NCI-H146 treated with DMSO at 0.1 percent for 48 hours (cell line): ENCODE measurements at regions not wholly inside any gene's neighbourhood (a gene's known extent, or its start where the extent isn't known, plus 50 kb on each side); places are given as distances from the start of the nearest gene placed in this dataset.

ENCODE experiments used
- DNase-seq: peaks from one replicate; lab custom pipeline; 2025; ENCODE audit not compliant: unreplicated experiment; lab: John Stamatoyannopoulos, UW

DNA sequence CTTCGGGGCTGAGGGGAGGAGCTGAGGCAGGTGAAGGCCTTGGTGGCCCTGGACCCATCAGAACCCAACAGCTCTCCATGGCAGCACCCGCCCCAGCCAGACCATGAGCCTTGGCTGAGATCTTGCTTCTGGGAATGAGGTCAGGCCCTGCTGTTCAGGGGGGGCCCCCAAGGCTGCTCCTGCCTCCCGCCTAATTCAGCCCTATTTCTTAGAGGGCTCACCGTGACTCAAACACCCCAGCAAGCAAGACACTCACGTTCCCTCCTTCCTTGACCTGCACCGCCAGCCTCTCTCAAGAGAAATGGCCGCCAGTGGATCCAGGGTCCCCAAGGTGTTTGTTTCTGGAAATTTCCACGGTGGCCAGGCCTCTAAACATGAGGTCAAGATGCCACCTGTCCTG is 61.4 kb upstream of the PPP1R26 start:
- DNase-seq: no peak

DNA sequence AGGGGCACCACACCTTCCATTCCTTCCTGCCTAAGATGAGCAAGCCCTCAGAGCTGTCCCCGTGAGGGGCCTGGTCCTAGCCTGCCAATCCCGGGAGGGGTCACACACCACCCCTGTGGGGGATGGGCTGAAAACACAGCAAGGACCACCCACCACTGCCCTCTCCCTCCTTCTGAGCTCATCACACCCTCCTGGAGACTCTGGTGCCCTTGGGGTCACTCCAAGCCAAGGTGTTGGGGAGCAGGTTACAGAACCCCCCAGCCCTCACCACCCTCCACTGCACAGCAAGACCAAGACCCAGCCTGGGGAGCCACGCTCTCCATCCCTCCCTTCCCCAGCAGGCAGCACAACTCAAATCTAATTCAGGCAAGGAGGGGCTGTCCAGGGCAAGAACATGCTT is 60.5 kb upstream of the PPP1R26 start:
- no peak for DNase-seq

DNA sequence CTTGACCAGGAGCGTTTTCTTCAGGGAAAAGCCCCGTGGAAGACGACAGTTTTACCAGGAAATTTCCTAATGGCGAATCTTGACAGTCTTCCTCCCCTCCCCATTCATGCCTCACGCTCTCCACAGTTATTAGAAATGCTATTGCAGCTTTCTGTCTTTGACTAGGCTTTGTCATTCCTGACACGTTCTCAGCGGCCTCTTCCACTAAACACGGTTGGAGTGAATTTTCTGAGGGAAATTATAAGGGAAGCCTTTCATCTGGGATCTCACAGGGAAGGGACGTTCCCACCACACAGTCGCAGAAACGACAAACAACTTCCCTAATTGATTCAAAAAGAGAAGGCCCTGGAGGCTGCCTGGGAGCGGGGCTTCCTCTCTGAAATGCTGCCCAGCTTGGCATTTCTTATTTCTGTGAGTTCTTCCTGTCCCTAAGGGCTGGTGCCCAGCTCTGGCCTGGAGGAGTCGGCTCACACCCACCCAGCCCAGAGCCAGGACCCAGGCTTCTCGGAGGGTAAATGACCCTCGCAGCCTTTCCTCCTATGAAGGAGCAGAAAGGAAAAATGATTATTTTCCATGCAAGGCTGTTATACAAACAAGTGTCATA is 57.1 kb upstream of the PPP1R26 start:
- no peak for DNase-seq

DNA sequence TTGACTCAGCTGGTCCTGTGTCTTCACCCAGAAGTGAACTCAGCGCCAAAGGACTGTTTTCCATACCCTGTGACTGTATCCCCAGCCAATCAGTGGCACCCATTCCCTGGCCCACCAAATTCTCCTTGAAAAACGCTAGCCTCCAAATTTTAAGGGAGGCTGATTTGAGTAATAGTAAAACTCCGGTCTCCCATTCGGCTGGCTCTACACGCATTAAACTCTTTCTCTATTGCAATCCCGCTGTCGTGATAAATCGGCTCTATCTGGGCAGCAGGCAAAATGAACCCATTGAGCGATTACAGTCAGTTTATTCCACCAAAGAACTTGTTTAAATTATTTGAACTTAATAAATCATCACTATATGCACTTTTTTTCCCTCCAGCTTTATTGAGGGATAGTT is 55.9 kb upstream of the PPP1R26 start:
- no peak for DNase-seq
